NOMO-1 treated with dmso at 0.1 percent for 144 hours (cell line): ENCODE measurements at regions not wholly inside any gene's neighbourhood (a gene's known extent, or its start where the extent isn't known, plus 50 kb on each side); places are given as distances from the start of the nearest gene placed in this dataset.
"Not testable (repeated sequence)": the region's sequence is repeated elsewhere in the genome, so short reads cannot be mapped to it uniquely, and the experiment has no call there.

ENCODE experiments used
- DNase-seq: peaks from one replicate; lab custom pipeline; 2025; ENCODE audit not compliant: unreplicated experiment; lab: John Stamatoyannopoulos, UW

GRCh38 chr7:3135626-3136025 lies 92.0 kb upstream of the CARD11 start:
- DNase-seq, result no peak

GRCh38 chr7:3138206-3138605 lies 94.5 kb upstream of the CARD11 start:
- no peak for DNase-seq

- peak; percentile 62 for DNase-seq
These were observed 95.3 kb upstream of the CARD11 start for GRCh38 chr7:3138997-3139396.

- DNase-seq, result no peak
These were observed 97.2 kb upstream of the CARD11 start for GRCh38 chr7:3140834-3141233.

GRCh38 chr7:3141326-3141725 lies 97.7 kb upstream of the CARD11 start:
- no peak for DNase-seq

GRCh38 chr7:3143869-3144775 lies 100.5 kb upstream of the CARD11 start:
- no peak for DNase-seq

GRCh38 chr7:3144776-3145125 lies 101.1 kb upstream of the CARD11 start:
- not testable (repeated sequence) for DNase-seq

GRCh38 chr7:3146571-3147226 lies 103.0 kb upstream of the CARD11 start:
- no peak for DNase-seq

GRCh38 chr7:3148471-3148870 lies 104.8 kb upstream of the CARD11 start:
- not testable (repeated sequence) for DNase-seq

- DNase-seq, result no peak
These were observed 105.7 kb upstream of the CARD11 start for GRCh38 chr7:3149231-3149995.

- DNase-seq, result no peak
These were observed 106.4 kb upstream of the CARD11 start for GRCh38 chr7:3150027-3150426.

GRCh38 chr7:3151784-3152183 lies 108.1 kb upstream of the CARD11 start:
- DNase-seq, result no peak

GRCh38 chr7:3152714-3153113 lies 109.0 kb upstream of the CARD11 start:
- DNase-seq, result no peak

GRCh38 chr7:3153118-3153517 lies 109.5 kb upstream of the CARD11 start:
- DNase-seq, result no peak

GRCh38 chr7:3154317-3154716 lies 110.7 kb upstream of the CARD11 start:
- no peak for DNase-seq

GRCh38 chr7:3154881-3155494 lies 111.3 kb upstream of the CARD11 start:
- DNase-seq, result no peak

GRCh38 chr7:3156508-3156907 lies 112.8 kb upstream of the CARD11 start:
- no peak for DNase-seq

- no peak for DNase-seq
These were observed 114.1 kb upstream of the CARD11 start for GRCh38 chr7:3157566-3158287.

GRCh38 chr7:3158341-3158760 lies 114.7 kb upstream of the CARD11 start:
- DNase-seq, result no peak

- DNase-seq, result no peak
These were observed 115.4 kb upstream of the CARD11 start for GRCh38 chr7:3159039-3159438.

GRCh38 chr7:3159445-3159844 lies 115.8 kb upstream of the CARD11 start:
- no peak for DNase-seq
